ENCODE measurements at regions not wholly inside any gene's neighbourhood (a gene's known extent, or its start where the extent isn't known, plus 50 kb on each side); places are given as distances from the start of the nearest gene placed in this dataset.
"Not testable (repeated sequence)": the region's sequence is repeated elsewhere in the genome, so short reads cannot be mapped to it uniquely, and the experiment has no call there.

GRCh38 chrX:1060562-1060960, 151.9 kb downstream of the CRLF2 start:
- Histone ChIP-seq H3K4me3 (ENCODE audit: low read depth, low read length) (no peak overlapping the region), H3K36me3 (ENCODE audit: insufficient read depth) (no peaks in the 10 kb centered on the region), H3K4me1 (ENCODE audit: insufficient read depth) (no peaks in the 10 kb centered on the region), H3K27ac (ENCODE audit: low read depth) (no peak overlapping the region)
- 94% methylated on average over 7 of the region's 7 CpGs for WGBS
- no peak for DNase-seq (ENCODE audit: extremely low spot score)

DNA sequence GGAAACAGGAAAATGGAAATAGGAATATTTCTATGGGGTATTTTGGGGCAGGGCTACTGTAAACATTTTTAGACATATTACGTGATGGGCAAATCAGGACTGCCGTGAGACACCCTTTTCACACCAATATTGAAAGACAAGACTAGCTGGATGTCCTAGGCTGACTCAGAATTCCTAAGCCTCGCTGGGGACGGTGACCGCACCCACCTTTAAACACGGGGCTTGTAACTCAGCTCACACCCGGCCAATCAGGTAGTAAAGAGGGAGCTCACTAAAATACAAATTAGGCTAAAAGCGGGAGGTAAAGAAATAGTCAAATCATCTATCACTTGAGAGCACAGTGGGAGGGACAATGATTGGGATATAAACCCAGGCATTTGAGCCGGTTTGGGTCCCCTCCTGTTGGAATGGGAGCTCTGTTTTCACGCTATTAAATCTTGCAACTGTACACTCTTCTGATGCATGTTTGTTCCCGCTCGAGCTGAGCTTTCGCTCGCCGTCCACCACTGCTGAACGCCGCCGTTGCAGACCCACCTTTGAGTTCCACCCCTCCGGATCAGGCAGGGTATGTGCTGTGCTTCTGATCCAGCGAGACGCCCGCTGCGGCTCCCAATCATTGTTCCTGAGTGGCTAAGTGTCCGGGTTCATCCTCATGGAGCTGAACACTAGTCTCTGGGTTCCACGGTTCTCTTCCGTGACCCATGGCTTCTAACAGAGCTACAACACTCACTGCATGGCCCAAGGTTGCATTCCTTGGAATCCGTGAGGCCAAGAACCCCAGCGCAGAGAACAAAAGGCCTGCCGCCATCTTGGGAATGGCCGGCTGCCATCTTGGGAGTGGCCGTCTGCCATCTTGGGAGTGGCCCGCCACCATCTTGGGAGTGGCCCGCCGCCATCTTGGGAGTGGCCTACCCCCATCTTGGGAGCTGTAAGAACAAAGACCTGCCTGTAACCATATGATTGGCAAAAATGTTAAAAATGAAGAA, 152.6 kb downstream of the CRLF2 start:
- DNase-seq (ENCODE audit: extremely low spot score) = no peak
- Histone ChIP-seq H3K4me1 (ENCODE audit: insufficient read depth) (no peaks in the 10 kb centered on the region), H3K36me3 (ENCODE audit: insufficient read depth) (no peaks in the 10 kb centered on the region), H3K4me3 (ENCODE audit: low read depth, low read length) (no peak overlapping the region), H3K27ac (ENCODE audit: low read depth) (no peak overlapping the region)
- 83% methylated on average over 34 of the region's 34 CpGs for WGBS

- H3K4me1 ChIP-seq (ENCODE audit: insufficient read depth); H3K36me3 ChIP-seq (ENCODE audit: insufficient read depth); H3K27ac ChIP-seq (ENCODE audit: low read depth); DNase-seq (ENCODE audit: extremely low spot score); H3K4me3 ChIP-seq (ENCODE audit: low read depth, low read length): not testable (repeated sequence)
- 92% methylated on average over 2 of the region's 2 CpGs for WGBS
Measured at GRCh38 chrX:1053600-1053999, 158.8 kb downstream of the CRLF2 start.

DNA sequence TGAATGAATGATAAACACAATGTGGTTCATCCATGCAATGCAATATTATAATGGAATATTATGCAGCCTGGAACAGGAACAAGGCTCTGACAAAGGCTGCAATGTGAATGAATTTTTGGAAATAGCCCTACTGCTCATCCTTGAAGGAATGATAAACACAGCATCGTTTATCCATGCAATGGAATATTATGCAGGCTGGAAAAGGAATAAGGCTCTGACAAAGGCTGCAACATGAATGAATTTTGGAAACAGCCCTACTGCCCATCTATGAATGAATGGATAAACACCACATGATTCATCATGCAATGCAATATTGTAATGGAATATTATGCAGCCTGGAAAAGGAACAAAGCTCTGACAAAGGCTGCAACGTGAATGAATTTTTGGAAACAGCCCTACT, 159.4 kb downstream of the CRLF2 start:
- no peaks in the 10 kb centered on the region for H3K36me3 ChIP-seq (ENCODE audit: insufficient read depth)
- 92% methylated on average over 2 of the region's 2 CpGs for WGBS
- H3K4me3 ChIP-seq (ENCODE audit: low read depth, low read length) = no peak overlapping the region
- H3K27ac ChIP-seq (ENCODE audit: low read depth) = no peak overlapping the region
- no peaks in the 10 kb centered on the region for H3K4me1 ChIP-seq (ENCODE audit: insufficient read depth)
- DNase-seq (ENCODE audit: extremely low spot score) = no peak

DNA sequence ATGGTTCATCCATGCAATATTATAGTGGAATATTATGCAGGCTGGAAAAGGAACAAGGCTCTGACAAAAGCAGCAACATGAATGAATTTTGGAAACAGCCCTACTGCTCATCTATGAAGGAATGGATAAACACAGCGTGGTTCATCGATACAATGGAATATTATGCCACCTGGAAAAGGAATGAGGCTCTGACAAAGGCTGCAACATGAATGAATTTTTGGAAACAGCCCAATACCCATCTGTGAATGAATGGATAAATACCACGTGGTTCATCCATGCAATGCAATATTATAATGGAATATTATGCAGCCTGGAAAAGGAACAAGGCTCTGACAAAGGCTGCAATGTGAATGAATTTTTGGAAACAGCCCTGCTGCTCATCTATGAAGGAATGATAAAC, 160.4 kb downstream of the CRLF2 start:
- no peak for DNase-seq (ENCODE audit: extremely low spot score)
- Histone ChIP-seq H3K4me3 (ENCODE audit: low read depth, low read length) (no peak overlapping the region), H3K36me3 (ENCODE audit: insufficient read depth) (no peaks in the 10 kb centered on the region), H3K27ac (ENCODE audit: low read depth) (no peak overlapping the region), H3K4me1 (ENCODE audit: insufficient read depth) (no peaks in the 10 kb centered on the region)
- 96% methylated on average over 3 of the region's 3 CpGs for WGBS

DNA sequence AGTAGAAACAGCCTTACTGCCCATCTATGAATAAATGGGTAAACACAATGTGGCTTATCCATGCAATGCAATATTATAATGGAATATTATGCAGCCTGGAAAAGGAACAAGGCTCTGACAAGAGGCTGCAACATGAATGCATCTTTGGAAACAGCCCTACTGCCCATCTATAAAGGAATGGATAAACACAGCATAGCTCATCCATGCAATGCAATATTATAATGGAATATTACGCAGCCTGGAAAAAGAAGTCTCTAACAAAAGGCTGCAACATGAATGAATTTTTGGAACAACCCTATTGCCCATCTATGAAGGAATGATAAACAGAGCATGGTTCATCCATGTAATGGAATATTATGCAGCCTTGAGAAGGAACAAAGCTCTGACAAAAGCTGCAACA, 161.0 kb downstream of the CRLF2 start:
- no peak overlapping the region for H3K4me3 ChIP-seq (ENCODE audit: low read depth, low read length)
- no peaks in the 10 kb centered on the region for H3K36me3 ChIP-seq (ENCODE audit: insufficient read depth)
- 97% methylated on average over 1 of the region's 1 CpG for WGBS
- H3K27ac ChIP-seq (ENCODE audit: low read depth) = no peak overlapping the region
- DNase-seq (ENCODE audit: extremely low spot score) = no peak
- no peaks in the 10 kb centered on the region for H3K4me1 ChIP-seq (ENCODE audit: insufficient read depth)

- H3K36me3 ChIP-seq (ENCODE audit: insufficient read depth) = no peaks in the 10 kb centered on the region
- 93% methylated on average over 9 of the region's 9 CpGs for WGBS
- no peak overlapping the region for H3K27ac ChIP-seq (ENCODE audit: low read depth)
- no peak for DNase-seq (ENCODE audit: extremely low spot score)
- no peak overlapping the region for H3K4me3 ChIP-seq (ENCODE audit: low read depth, low read length)
- H3K4me1 ChIP-seq (ENCODE audit: insufficient read depth) = no peaks in the 10 kb centered on the region
Measured at GRCh38 chrX:1045680-1046314, 166.7 kb downstream of the CRLF2 start.

DNA sequence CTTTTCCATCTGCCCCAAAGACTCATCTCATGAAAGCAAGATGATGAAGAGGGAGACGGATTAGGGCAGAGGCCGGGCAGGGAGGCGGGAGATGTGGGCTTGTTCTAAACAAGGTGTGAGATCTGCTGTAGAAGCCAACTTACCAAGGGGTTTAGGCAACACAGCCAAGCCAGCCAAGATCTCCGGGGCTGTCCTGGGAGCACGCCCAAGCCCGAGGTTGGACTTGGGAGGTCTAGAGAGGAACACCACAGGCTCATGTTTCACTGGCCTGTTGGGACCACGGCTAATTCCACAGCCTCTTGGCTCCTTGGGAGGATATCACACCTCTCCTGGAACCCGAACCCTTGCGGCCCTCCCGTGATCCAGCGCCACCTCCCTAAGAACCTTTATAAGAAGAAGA, 171.4 kb downstream of the CRLF2 start:
- Histone ChIP-seq H3K36me3 (ENCODE audit: insufficient read depth) (no peaks in the 10 kb centered on the region), H3K4me1 (ENCODE audit: insufficient read depth) (no peaks in the 10 kb centered on the region), H3K27ac (ENCODE audit: low read depth) (no peak overlapping the region), H3K4me3 (ENCODE audit: low read depth, low read length) (no peak overlapping the region)
- no peak for DNase-seq (ENCODE audit: extremely low spot score)
- WGBS = 79% methylated on average over 11 of the region's 11 CpGs

GRCh38 chrX:1035931-1036330, 176.5 kb downstream of the CRLF2 start:
- H3K4me3 ChIP-seq (ENCODE audit: low read depth, low read length); H3K4me1 ChIP-seq (ENCODE audit: insufficient read depth); H3K27ac ChIP-seq (ENCODE audit: low read depth); DNase-seq (ENCODE audit: extremely low spot score); H3K36me3 ChIP-seq (ENCODE audit: insufficient read depth): not testable (repeated sequence)
- WGBS = 87% methylated on average over 14 of the region's 14 CpGs

GRCh38 chrX:1035206-1035605, 177.2 kb downstream of the CRLF2 start:
- Histone ChIP-seq H3K4me1 (ENCODE audit: insufficient read depth) (no peaks in the 10 kb centered on the region), H3K36me3 (ENCODE audit: insufficient read depth) (no peaks in the 10 kb centered on the region), H3K27ac (ENCODE audit: low read depth) (no peak overlapping the region), H3K4me3 (ENCODE audit: low read depth, low read length) (no peak overlapping the region)
- no peak for DNase-seq (ENCODE audit: extremely low spot score)
- 55% methylated on average over 19 of the region's 19 CpGs for WGBS

DNA sequence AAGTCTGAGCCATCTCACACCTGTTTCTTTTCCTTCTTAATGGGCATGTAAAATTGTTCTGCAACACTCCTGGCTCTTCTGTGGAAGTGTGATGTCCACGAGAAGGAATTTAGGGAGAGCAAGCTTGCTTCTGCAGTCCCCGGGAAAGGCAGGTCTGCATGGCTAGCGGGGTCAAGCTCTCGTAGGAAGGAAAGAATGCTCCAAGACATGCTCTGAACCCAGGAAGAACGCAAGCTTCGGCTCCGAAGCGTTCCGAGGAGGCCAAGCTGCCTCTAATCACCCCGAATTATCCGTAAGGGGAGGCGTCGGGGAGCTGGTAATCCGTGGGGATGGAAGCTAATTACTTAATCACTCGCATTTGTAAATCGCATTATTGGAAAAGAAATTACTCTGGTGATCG, 177.7 kb downstream of the CRLF2 start:
- no peaks in the 10 kb centered on the region for H3K36me3 ChIP-seq (ENCODE audit: insufficient read depth)
- no peak overlapping the region for H3K27ac ChIP-seq (ENCODE audit: low read depth)
- H3K4me1 ChIP-seq (ENCODE audit: insufficient read depth) = no peaks in the 10 kb centered on the region
- DNase-seq (ENCODE audit: extremely low spot score) = no peak
- WGBS = 39% methylated on average over 17 of the region's 17 CpGs
- H3K4me3 ChIP-seq (ENCODE audit: low read depth, low read length) = no peak overlapping the region

GRCh38 chrX:1031521-1032430, 180.7 kb downstream of the CRLF2 start:
- H3K27ac ChIP-seq (ENCODE audit: low read depth) = no peak overlapping the region
- no peaks in the 10 kb centered on the region for H3K4me1 ChIP-seq (ENCODE audit: insufficient read depth)
- no peak for DNase-seq (ENCODE audit: extremely low spot score)
- H3K4me3 ChIP-seq (ENCODE audit: low read depth, low read length) = no peak overlapping the region
- WGBS = 80% methylated on average over 38 of the region's 38 CpGs
- H3K36me3 ChIP-seq (ENCODE audit: insufficient read depth) = no peaks in the 10 kb centered on the region

DNA sequence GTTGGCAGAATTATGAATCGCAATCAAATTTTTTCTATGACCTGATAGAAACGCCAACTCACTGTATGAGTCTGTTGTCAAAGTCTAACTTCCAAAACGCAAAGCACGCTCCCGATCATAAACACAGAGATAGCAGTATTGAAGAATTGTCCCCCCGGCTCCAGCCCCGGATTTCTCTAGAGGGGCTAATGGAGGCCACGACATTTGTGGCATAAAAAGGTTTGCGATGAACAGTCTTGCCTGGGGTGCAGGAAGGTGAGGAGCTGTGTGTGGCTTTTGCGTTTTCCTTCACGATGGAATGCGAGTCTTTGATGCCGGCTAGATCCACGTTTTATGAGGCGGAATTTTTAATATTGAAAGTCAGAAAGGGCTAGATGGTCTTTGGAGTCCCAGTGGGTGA, 183.0 kb downstream of the CRLF2 start:
- 70% methylated on average over 15 of the region's 15 CpGs for WGBS
- Histone ChIP-seq H3K4me3 (ENCODE audit: low read depth, low read length) (no peak overlapping the region), H3K27ac (ENCODE audit: low read depth) (no peak overlapping the region), H3K4me1 (ENCODE audit: insufficient read depth) (no peaks in the 10 kb centered on the region), H3K36me3 (ENCODE audit: insufficient read depth) (no peaks in the 10 kb centered on the region)
- no peak for DNase-seq (ENCODE audit: extremely low spot score)

Measured in urinary bladder (tissue), 3 donors.